SK-N-SH (cell line): ENCODE measurements at regions not wholly inside any gene's neighbourhood (a gene's known extent, or its start where the extent isn't known, plus 50 kb on each side); places are given as distances from the start of the nearest gene placed in this dataset.

Source experiments
- CTCF ChIA-PET: fragments of 300-600, 350-600 bp; formaldehyde crosslinking; extraction: SDS; loops from one replicate; lab custom pipeline; 2021; lab: Yijun Ruan, JAX
- POLR2A ChIA-PET: fragments of 350-600 bp; sonication (Branson Sonifier 250); formaldehyde crosslinking; extraction: SDS; loops from one replicate; lab custom pipeline; 2020; ENCODE audit warnings: antibody characterized with exemption, inconsistent platforms; lab: Yijun Ruan, JAX
- DNase-seq: peaks from one replicate; pipeline ENCODE4 v3.0.0; 2012
- H2AFZ ChIP-seq: fragments of 200-600 bp; sonication (generic); 2 replicates; pipeline ENCODE4 v1.8.1; 2016; ENCODE audit warnings: antibody characterized with exemption, mild to moderate bottlenecking, low read depth
- H3F3A ChIP-seq: fragments of 200-600 bp; sonication (generic); replicated peaks from 2 replicates; pipeline ENCODE3; 2016; ENCODE audit warnings: antibody characterized with exemption, mild to moderate bottlenecking; ENCODE audit not compliant: insufficient read depth
- H3K27ac ChIP-seq, 2 experiments: fragments of 200-500 bp in 1 of 2; fragments of 200-600 bp in 1 of 2; sonication (Bioruptor generic) in 1 of 2; sonication (generic), shearing (Covaris generic) in 1 of 2; 2 replicates each; pipeline versions ENCODE4 v1.5.1 to v1.6.1; 2014 to 2016; ENCODE audit warnings: low read depth in 2 of 2, inconsistent platforms in 1 of 2, low read length in 1 of 2, mild to moderate bottlenecking in 1 of 2, mixed read lengths in 1 of 2
- H3K27me3 ChIP-seq: fragments of 200-600 bp; sonication (generic), shearing (Covaris generic); 2 replicates; pipeline ENCODE4 v1.6.1; 2016; ENCODE audit warnings: mixed run types; ENCODE audit not compliant: insufficient read depth
- H3K36me3 ChIP-seq, 2 experiments: fragments of 200-500 bp in 1 of 2; fragments of 200-600 bp in 1 of 2; sonication (Bioruptor generic) in 1 of 2; sonication (generic) in 1 of 2; replicated peaks in 1 of 2; 2 replicates each; pipeline versions ENCODE3 to v1.5.1; 2014 to 2016; ENCODE audit warnings: low read length in 1 of 2, mild to moderate bottlenecking in 1 of 2; ENCODE audit not compliant: insufficient read depth in 2 of 2, control insufficient read depth in 1 of 2
- H3K4me1 ChIP-seq, 2 experiments: fragments of 200-500 bp in 1 of 2; fragments of 200-600 bp in 1 of 2; sonication (Bioruptor generic) in 1 of 2; sonication (generic), shearing (Covaris generic) in 1 of 2; 2 replicates each; pipeline versions ENCODE4 v1.5.1 to v1.6.1; 2014 to 2016; ENCODE audit warnings: low read depth in 1 of 2, low read length in 1 of 2, mixed run types in 1 of 2; ENCODE audit not compliant: insufficient read depth in 2 of 2, control insufficient read depth in 1 of 2
- H3K4me2 ChIP-seq: fragments of 200-600 bp; sonication (generic), shearing (Covaris generic); 2 replicates; pipeline ENCODE4 v1.6.1; 2017; ENCODE audit warnings: mixed run types
- H3K4me3 ChIP-seq, 2 experiments: fragments of 200-500 bp in 1 of 2; fragments of 200-600 bp in 1 of 2; sonication (Bioruptor generic) in 1 of 2; sonication (generic), shearing (Covaris generic) in 1 of 2; 2 replicates each; pipeline versions ENCODE4 v1.5.1 to v1.8.1; 2014 to 2016; ENCODE audit warnings: low read depth in 2 of 2, inconsistent platforms in 1 of 2, low read length in 1 of 2, mild to moderate bottlenecking in 1 of 2, mixed read lengths in 1 of 2, moderate library complexity in 1 of 2
- H3K79me2 ChIP-seq: fragments of 200-600 bp; sonication (generic); 2 replicates; pipeline ENCODE4 v1.8.1; 2017; ENCODE audit warnings: mild to moderate bottlenecking; ENCODE audit not compliant: insufficient read depth
- H3K9ac ChIP-seq: fragments of 200-600 bp; sonication (generic); 2 replicates; pipeline ENCODE4 v1.6.1; 2017; ENCODE audit warnings: mixed run types
- H3K9me2 ChIP-seq: fragments of 200-600 bp; sonication (generic); 2 replicates; pipeline ENCODE4 v1.6.1; 2017; ENCODE audit warnings: mixed run types
- H3K9me3 ChIP-seq: fragments of 200-600 bp; sonication (generic); 2 replicates; pipeline ENCODE4 v1.6.1; 2017; ENCODE audit warnings: mixed run types, mild to moderate bottlenecking, moderate library complexity
- H4K20me1 ChIP-seq: fragments of 200-600 bp; sonication (generic); 2 replicates; pipeline ENCODE4 v1.6.1; 2017; ENCODE audit warnings: mild to moderate bottlenecking, mixed run types; ENCODE audit not compliant: insufficient read depth
- ELF1 ChIP-seq: IDR thresholded peaks from 2 replicates; pipeline ENCODE4 v1.4.0; 2012
- EP300 ChIP-seq, 2 experiments: IDR thresholded peaks; 2 replicates each; pipeline versions ENCODE4 v1.4.0 to v1.6.1; 2012; ENCODE audit warnings: borderline replicate concordance in 1 of 2, low read depth in 1 of 2, low read length in 1 of 2
- EZH2phosphoT487 ChIP-seq: fragments of 200-600 bp; sonication (generic); IDR thresholded peaks from 2 replicates; pipeline ENCODE4 v1.6.1; 2017; ENCODE audit warnings: low read depth, mixed run types, mild to moderate bottlenecking, antibody characterized with exemption, moderate library complexity, borderline replicate concordance
- FOXM1 ChIP-seq: IDR thresholded peaks from 2 replicates; pipeline ENCODE4 v1.4.0; 2012; ENCODE audit warnings: low read depth, mild to moderate bottlenecking
- GABPA ChIP-seq: IDR thresholded peaks from 2 replicates; pipeline ENCODE4 v1.4.0; 2012; ENCODE audit warnings: low read depth, mild to moderate bottlenecking
- GATA2 ChIP-seq: sonication (generic); formaldehyde crosslinking; IDR thresholded peaks from 2 replicates; pipeline ENCODE4 v1.5.0; 2020; ENCODE audit warnings: mild to moderate bottlenecking, missing genetic modification reagents
- JUND ChIP-seq: IDR thresholded peaks from 2 replicates; pipeline ENCODE4 v1.4.0; 2012
- MEF2A ChIP-seq: IDR thresholded peaks from 2 replicates; pipeline ENCODE4 v1.4.0; 2012; ENCODE audit warnings: low read depth, borderline replicate concordance
- MXI1 ChIP-seq: IDR thresholded peaks from 2 replicates; pipeline ENCODE4 v1.6.1; 2012; ENCODE audit warnings: mild to moderate bottlenecking, low read depth, low read length, improper control_type of control experiment
- NFIC ChIP-seq: IDR thresholded peaks from 2 replicates; pipeline ENCODE4 v1.4.0; 2012; ENCODE audit warnings: borderline replicate concordance
- RAD21 ChIP-seq: IDR thresholded peaks from 2 replicates; pipeline ENCODE4 v1.6.1; 2012; ENCODE audit warnings: mild to moderate bottlenecking, low read length
- RFX5 ChIP-seq: IDR thresholded peaks from 2 replicates; pipeline ENCODE4 v1.6.1; 2012; ENCODE audit warnings: mild to moderate bottlenecking, improper control_type of control experiment, low read length
- RXRA ChIP-seq: IDR thresholded peaks from 2 replicates; pipeline ENCODE4 v1.4.0; 2012; ENCODE audit warnings: low read depth, mild to moderate bottlenecking, borderline replicate concordance
- SMC3 ChIP-seq: IDR thresholded peaks from 2 replicates; pipeline ENCODE4 v1.6.1; 2012; ENCODE audit warnings: low read depth, low read length, improper control_type of control experiment
- TCF12 ChIP-seq: IDR thresholded peaks from 2 replicates; pipeline ENCODE4 v1.4.0; 2012
- TEAD4 ChIP-seq: IDR thresholded peaks from 2 replicates; pipeline ENCODE4 v1.4.0; 2012; ENCODE audit warnings: mild to moderate bottlenecking, borderline replicate concordance; ENCODE audit not compliant: insufficient read depth
- YY1 ChIP-seq: IDR thresholded peaks from 2 replicates; pipeline ENCODE4 v1.4.0; 2012; ENCODE audit warnings: low read depth, mild to moderate bottlenecking
- ZBTB33 ChIP-seq: IDR thresholded peaks from 2 replicates; pipeline ENCODE4 v1.4.0; 2012; ENCODE audit warnings: low read depth, borderline replicate concordance
- WGBS: methylation state at CpG from one replicate; pipeline ENCODE4 v1.1.6; 2017; ENCODE audit warnings: low lambda C conversion rate; 5-methylcytosine and 5-hydroxymethylcytosine counted together
- TF ChIP-seq, protein P1 (sequence below): fragments of 150-350 bp; IDR thresholded peaks from 2 replicates; pipeline ENCODE4 v1.6.1; 2016; ENCODE audit warnings: mild to moderate bottlenecking, low read depth, low read length
- TF ChIP-seq, protein P2 (sequence below): fragments of 200-600 bp; sonication (generic); IDR thresholded peaks from 2 replicates; pipeline ENCODE4 v1.6.1; 2017; ENCODE audit warnings: antibody characterized with exemption, mild to moderate bottlenecking, moderate library complexity

DNA sequence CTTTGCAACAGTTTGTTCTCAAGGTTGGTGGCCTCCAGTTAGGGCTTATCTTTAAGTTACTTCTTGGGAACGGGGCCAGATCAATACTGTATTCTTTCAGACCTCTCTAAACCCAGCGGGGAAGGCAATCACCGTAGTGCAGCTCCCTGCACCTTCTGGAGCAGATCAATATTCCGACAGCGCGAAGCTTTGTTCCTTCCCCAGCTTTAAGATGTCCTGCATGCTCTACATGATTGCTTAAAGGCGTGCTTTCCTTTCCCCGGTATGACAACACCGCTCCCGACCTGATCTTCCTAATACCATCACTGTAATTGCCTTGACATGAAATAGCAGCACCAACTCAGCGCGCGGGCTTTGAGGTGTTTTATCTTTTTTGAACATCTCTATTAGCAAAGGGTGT lies 755.2 kb downstream of the NR2F2 start (continued):
- no peak for TF ChIP-seq GATA2 (CRISPR knock-in tag)

DNA sequence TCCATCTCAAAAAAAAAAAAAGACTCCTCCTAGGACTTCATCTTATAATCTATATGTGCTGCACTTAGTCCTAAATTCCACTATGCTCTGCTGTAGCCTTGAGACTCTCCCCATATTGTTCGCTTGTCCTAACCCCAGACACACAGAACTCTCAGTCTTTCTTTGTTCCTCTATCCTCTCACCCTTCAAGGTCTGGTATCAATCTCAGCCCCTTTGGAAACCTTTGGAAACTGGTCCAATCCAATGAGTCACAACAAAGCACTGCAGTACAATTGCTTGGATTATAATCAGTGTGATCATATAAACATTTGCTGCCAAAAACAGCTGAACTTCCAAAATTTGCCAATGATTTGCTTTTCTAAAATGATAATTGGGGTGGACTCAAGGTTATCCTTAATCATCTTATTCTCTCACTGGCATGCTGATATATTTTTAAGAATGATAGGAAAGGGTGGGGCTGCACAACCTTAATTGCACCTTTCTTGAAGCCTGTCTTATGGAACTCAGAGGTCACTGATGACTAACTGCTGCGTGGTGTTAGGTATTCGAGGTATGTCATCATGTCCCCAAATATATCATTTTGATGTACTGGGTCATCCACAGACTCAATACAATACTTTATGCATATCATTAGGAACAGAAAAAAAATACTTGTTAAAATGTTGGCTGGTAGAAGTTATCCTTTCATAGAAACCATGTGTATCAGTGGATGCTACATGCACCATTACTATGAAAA lies 756.7 kb downstream of the NR2F2 start:
- no peak overlapping the region for H3K4me3 ChIP-seq
- H3K4me2 ChIP-seq = no peak overlapping the region
- TF ChIP-seq GABPA (no peak), FOXM1 (no peak), GATA2 (CRISPR knock-in tag) (no peak), RAD21 (no peak), ELF1 (no peak), EP300 (IDR thresholded peaks at IDR 0.05; ENCODE audit: borderline replicate concordance in 1 of 2, low read depth in 1 of 2, low read length in 1 of 2) (no peak), JUND (no peak), YY1 (no peak), ZBTB33 (no peak), RXRA (no peak), MEF2A (no peak), EZH2phosphoT487 (no peak), SMC3 (no peak), TEAD4 (no peak), TCF12 (no peak), NFIC (no peak), MXI1 (no peak), RFX5 (no peak)
- TF ChIP-seq, protein P1, sequence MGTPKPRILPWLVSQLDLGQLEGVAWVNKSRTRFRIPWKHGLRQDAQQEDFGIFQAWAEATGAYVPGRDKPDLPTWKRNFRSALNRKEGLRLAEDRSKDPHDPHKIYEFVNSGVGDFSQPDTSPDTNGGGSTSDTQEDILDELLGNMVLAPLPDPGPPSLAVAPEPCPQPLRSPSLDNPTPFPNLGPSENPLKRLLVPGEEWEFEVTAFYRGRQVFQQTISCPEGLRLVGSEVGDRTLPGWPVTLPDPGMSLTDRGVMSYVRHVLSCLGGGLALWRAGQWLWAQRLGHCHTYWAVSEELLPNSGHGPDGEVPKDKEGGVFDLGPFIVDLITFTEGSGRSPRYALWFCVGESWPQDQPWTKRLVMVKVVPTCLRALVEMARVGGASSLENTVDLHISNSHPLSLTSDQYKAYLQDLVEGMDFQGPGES = no peak
- TF ChIP-seq, protein P2, sequence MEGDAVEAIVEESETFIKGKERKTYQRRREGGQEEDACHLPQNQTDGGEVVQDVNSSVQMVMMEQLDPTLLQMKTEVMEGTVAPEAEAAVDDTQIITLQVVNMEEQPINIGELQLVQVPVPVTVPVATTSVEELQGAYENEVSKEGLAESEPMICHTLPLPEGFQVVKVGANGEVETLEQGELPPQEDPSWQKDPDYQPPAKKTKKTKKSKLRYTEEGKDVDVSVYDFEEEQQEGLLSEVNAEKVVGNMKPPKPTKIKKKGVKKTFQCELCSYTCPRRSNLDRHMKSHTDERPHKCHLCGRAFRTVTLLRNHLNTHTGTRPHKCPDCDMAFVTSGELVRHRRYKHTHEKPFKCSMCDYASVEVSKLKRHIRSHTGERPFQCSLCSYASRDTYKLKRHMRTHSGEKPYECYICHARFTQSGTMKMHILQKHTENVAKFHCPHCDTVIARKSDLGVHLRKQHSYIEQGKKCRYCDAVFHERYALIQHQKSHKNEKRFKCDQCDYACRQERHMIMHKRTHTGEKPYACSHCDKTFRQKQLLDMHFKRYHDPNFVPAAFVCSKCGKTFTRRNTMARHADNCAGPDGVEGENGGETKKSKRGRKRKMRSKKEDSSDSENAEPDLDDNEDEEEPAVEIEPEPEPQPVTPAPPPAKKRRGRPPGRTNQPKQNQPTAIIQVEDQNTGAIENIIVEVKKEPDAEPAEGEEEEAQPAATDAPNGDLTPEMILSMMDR = no peak
- H3K9me2 ChIP-seq = no peaks in the 10 kb centered on the region
- WGBS = 1% methylated on average over 3 of the region's 3 CpGs
- no peak overlapping the region for H2AFZ ChIP-seq
- H3K79me2 ChIP-seq = no peaks in the 10 kb centered on the region
- DNase-seq = no peak
- H3K27me3 ChIP-seq = no peaks in the 10 kb centered on the region
- ChIA-PET POLR2A (no interaction called here), CTCF (no interaction called here)
- no peak overlapping the region for H3K27ac ChIP-seq
- no peaks in the 10 kb centered on the region for H3F3A ChIP-seq
- peaks cover 0 to 5% of the 10 kb centered on the region in 2 experiments; a peak in 1 of 4 replicates for H3K4me1 ChIP-seq
- no peaks in the 10 kb centered on the region for H3K9me3 ChIP-seq
- no peaks in the 10 kb centered on the region for H3K36me3 ChIP-seq
- no peaks in the 10 kb centered on the region for H4K20me1 ChIP-seq
- no peak overlapping the region for H3K9ac ChIP-seq
